NOMO-1 treated with dmso at 0.1 percent for 144 hours (cell line): ENCODE measurements at regions not wholly inside any gene's neighbourhood (a gene's known extent, or its start where the extent isn't known, plus 50 kb on each side); places are given as distances from the start of the nearest gene placed in this dataset.

Experiments
- DNase-seq: peaks from one replicate; lab custom pipeline; 2025; ENCODE audit not compliant: unreplicated experiment; lab: John Stamatoyannopoulos, UW

- no peak for DNase-seq
Observed at GRCh38 chr14:54172562-54172961, 215.9 kb upstream of the BMP4 start.

DNA sequence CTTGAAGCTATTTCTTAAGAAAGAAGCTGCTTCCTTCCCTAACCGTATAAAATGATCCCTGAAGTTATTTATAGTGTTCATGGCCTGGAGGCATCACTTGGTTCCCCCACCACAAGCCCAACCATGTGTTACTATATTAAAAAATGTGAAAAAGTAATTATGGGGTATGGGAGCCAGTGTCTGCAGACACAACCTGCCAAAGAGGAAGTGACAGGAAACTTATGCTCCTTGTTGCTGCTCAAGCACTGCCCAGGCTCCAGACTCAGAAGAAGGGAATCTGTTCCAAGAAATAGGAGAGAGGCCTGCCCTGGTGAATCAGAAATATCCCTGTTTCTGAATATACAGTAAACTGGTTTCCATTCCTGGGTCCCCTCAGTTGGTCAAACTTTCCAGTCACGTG is 217.2 kb upstream of the BMP4 start:
- peak; percentile 56 for DNase-seq

DNA sequence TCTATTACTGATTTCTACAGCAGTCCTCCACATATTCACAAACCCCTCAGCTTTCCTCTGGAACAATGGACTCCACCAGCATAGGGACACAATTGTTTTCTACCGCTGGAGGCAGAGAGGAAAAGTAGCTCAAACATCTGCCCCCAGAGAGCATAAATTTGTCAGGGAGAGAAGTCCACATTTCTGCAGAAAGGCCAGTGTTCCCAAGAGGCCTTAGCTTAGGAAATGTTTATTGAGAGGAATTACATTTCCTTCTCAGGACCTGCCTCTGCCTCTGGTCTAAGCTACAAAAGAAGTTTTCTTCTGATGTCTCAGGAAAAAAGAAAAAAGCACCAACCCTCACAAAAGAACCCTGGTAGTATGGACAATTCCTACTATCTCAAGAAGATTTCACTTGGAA is 217.8 kb upstream of the BMP4 start:
- no peak for DNase-seq

DNA sequence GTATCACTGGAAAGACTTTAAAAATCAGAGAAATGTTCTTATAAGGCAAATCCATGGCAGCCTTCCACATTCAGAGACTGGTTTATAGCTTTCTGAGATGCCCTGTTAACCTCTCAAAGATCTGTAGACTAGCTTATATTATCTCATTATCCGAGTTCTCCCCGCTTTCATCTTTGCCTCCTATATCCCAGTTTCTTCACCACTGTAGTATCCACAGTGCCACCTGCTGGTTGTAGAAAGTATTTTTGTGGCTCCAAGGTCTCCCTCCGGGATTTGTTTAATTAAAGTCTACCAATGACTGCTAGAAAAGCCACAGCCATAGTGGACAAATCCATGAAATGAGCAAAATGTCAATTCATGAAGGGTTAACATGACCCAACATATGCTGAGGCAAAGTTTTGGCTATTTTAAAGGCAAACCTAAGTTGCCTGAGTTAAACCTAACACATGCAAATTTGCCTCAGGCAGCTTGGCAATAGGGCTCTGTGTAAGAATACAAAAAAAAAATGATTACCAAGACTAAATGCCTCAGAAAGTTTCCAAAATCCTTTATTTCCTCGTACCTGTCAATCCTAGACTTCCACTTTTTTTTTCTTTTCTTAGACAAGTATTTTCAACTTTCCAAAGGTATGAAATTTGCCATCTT is 218.8 kb upstream of the BMP4 start:
- DNase-seq = peak; percentile 10

GRCh38 chr14:54177019-54177418 is 219.8 kb upstream of the CDKN3 start:
- DNase-seq = no peak

GRCh38 chr14:54177641-54178621 is 218.9 kb upstream of the CDKN3 start:
- DNase-seq = no peak

DNA sequence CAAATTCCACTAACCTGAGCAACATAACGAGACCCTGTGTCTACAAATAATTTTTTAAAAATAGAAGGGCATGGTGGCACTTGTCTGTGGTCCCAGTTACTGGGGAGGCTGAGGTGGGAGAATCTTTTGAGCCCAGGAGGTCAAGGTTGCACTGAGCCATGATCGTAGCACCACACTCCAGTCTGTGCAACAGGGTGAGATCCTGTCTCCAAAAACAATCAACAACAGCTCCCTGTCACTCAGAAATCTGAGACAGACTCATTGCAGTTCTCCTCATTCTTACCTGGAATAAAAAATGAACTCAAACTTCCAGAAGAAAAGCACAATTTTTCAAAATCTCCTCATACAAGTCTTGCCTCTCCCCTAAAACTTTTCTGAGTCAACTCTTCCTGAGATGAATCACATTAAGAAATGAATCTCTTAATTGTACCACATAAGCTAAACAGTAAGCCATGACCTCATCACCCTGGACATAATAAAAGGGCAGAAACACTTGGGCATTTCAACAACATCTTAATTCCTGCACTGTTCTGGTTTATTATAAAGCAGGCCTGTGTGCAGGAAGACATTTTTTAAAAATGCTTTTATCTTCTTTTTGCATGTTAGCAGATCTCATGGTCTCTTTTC is 214.3 kb upstream of the CDKN3 start:
- no peak for DNase-seq

DNA sequence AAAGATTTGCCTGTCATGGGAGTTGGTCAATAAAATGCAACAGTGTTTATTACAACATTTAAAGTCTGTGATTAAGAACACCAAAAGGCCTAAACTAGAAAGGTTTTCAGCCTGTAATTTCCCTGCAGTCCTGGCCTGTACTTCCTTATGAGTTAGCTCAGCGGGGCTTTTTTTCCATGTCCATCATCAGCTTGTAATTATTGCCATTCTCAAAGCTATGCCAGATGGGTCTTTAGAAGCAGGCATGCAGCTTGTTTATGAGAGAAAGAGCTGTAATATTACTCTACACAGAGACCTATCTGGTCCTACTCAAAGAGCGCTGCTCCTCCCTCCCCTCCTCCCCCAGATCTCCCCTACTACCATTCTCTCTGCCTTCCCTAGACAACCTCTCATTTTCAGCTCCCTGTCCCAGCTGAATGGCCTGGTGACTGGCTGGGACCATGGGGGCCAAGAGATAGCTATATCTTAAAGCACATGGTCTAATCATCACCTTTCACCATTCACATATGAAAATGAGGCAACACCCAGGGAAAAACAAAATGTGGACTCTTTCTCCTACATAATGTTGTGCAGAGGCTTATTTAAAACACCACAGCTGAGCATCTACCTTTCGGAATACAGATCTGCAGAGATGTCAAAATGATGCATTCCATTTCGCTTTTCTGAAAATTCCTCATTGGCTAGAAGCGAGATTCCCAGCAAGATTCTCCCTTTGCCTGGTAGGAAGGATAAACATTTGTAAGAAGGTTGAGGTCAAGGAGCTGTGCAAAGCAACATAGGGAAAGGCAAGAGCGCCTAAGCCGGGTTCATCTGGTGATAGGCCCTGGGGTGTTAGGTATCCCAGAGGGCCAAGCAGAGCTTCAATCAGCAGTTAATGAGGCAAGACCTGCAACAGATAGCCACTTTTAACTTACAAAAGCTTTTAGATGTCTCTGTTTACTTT is 209.7 kb upstream of the CDKN3 start:
- no peak for DNase-seq

- no peak for DNase-seq
Observed at GRCh38 chr14:54188064-54188666, 208.6 kb upstream of the CDKN3 start.

GRCh38 chr14:54189333-54189732 is 207.5 kb upstream of the CDKN3 start:
- DNase-seq = no peak

DNA sequence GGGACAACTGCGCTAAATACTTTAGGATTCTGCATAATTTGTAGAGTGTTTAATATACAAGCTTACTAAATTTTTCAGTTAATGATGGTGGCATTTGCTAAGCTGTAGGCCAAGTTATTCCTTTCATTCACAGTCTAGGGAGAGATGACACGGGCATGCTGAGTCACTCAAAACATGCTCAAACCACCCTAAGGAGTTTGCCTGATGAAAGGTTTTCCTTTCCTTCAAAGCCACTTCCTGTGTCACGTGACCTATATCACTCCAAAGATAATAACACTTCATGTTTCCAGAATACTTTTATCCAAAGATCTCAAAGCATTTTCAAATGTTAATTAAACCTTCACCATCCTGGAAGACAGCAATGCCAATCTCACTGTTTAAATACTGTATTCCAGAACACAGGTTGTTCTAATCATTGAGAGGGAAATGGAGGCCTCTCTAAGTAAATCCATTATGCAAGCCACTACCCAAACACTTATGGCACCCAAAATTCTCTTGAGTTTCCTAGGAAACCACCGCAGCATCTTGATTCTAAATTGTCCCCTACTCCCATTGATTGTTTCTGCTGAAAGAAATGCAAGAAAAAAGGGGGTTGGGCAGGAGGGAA is 207.0 kb upstream of the CDKN3 start:
- DNase-seq = no peak

GRCh38 chr14:54191846-54192245 is 205.0 kb upstream of the CDKN3 start:
- no peak for DNase-seq

DNA sequence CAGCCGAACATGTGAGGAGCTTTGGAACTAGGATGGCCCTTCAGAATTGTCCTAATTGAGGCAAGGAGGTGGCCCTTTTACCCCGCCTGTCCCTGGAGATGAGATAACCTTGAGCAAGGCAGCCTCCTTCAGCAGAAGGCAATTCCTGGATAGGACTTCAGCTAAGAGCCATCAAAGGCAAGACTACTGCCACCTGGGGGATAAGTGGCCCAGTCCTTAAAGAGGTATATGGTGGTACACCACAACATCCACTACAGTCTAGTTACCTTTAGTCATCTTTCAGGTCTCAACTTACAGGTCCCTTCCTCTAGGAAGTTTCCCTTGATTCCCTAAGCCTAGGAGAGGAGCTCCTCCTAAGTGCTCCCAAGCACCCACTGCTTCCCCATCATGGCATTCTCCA is 204.2 kb upstream of the CDKN3 start:
- no peak for DNase-seq

DNA sequence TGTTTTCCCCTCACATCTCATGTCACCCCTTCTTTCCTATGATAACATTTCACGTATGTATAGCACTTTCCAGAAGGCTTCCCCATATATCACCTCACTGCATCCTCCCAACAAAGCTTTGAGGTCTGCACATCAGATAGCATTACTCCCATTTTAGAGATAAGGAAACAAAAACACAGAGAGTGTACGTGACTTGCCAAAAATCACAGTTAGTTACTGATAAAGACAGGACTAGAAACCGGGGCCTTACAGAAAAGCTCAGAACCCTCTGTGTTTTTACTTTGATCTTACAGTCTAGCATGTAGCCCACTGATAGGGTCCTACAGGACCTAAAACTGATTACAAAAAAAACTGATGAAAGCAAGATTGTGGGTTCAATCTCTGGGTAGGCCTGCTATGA is 202.9 kb upstream of the CDKN3 start:
- no peak for DNase-seq

DNA sequence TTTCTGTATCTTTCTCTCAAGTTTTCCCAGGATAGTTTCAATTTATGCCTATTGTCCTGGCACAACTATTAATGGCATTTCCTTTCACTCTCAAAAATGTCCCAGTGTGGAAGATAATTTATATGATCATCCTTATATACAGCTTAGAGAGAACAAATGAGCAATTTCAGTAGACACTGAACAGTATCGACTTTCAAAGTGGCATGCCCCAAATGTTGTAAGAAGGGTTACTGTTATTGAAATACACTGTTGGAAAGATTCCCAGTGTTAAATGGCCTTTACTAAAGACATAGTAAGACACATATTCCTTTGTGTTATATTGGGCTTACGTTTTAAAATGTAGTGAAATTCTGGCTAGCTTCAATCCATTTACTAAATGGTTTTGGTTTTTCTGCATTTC is 202.3 kb upstream of the CDKN3 start:
- no peak for DNase-seq

- no peak for DNase-seq
Observed at GRCh38 chr14:54197369-54197768, 199.4 kb upstream of the CDKN3 start.

GRCh38 chr14:54200726-54201125 is 196.1 kb upstream of the CDKN3 start:
- no peak for DNase-seq

DNA sequence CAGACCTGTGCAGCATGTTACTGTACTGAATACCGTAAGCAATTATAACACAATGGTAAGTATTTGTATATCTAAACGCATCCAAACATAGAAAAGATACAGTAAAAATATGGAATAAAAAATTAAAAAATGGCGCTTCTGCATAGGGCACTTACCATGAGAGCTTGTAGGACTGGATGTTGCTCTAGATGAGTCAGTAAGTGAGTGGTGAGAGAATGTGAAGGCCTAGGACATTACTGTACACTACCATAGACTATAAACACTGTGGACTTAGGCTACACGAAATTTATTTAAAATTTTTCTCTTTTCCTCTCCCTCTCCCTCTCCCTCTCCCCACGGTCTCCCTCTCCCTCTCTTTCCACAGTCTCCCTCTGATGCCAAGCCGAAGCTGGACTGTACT is 194.5 kb upstream of the CDKN3 start:
- no peak for DNase-seq

DNA sequence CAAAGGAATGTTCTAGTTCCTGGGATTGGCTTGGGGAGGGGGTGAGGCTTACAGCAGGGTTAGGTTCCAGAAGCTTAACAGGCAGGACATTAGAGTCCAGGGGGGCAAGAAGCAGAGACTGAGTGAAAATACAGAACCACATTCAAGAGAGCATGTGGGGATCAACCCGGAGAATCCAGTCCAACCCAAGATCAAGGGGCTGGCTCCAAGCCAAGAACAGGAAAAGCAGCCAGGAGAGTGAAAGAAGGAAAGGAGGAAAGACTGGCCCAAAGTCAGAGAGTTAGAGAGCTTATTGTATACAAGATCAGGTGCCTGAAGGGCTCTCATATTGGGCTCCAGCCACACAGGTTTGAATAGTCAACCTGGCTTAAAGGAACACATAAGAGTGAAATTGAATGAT is 190.3 kb upstream of the CDKN3 start:
- no peak for DNase-seq

DNA sequence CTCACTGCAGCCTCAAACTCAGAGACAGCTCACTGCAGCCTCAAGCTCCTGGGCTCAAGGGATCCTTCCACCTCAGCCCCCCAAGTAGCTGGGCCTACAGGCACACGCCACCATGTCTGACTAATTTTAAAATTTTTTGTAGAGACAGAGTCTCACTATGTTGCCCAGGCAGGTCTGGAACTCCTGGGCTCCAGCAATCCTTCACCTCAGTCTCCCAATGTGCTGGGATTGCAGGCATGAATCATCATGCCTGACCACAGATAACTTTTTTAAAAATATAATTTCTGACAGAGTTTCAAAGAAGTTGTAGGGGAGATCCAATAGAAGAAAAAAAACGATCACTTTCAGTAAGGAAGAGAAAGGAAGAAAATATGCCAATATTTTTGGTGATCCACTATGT is 189.7 kb upstream of the CDKN3 start:
- DNase-seq = no peak
